Right cardiac atrium (tissue), 5 donors: ENCODE measurements at regions not wholly inside any gene's neighbourhood (a gene's known extent, or its start where the extent isn't known, plus 50 kb on each side); places are given as distances from the start of the nearest gene placed in this dataset.

Experiments
- ATAC-seq, 2 donors: fragments of 200-7000 bp; cut with Tn5 transposase; one replicate each; pipeline versions ENCODE4 v1.8.0 to v1.9.1; 2020; ENCODE audit warnings: moderate library complexity in 2 of 2, mild to moderate bottlenecking in 1 of 2
- DNase-seq, 3 donors: peaks; one replicate each; pipeline ENCODE4 v3.0.0-alpha.2; 2020
- H3K27ac ChIP-seq: one replicate; pipeline ENCODE4 v1.5.1; 2013; ENCODE audit warnings: mild to moderate bottlenecking, low read length, control low read depth, moderate library complexity
- H3K27me3 ChIP-seq: one replicate; pipeline ENCODE4 v1.6.1; 2013; ENCODE audit not compliant: control insufficient read depth, insufficient read depth
- H3K4me1 ChIP-seq: one replicate; pipeline ENCODE4 v1.6.1; 2013; ENCODE audit warnings: low read length; ENCODE audit not compliant: control insufficient read depth, insufficient read depth
- H3K4me3 ChIP-seq: one replicate; pipeline ENCODE4 v1.5.1; 2013; ENCODE audit warnings: low read length, control low read depth
- H3K9me3 ChIP-seq: one replicate; pipeline ENCODE4 v1.6.1; 2013; ENCODE audit warnings: low read length; ENCODE audit not compliant: control insufficient read depth
- WGBS: extraction: QIAGEN DNeasy Blood & Tissue Kit; methylation state at CpG from one replicate; pipeline ENCODE4 v1.1.7; 2013; 5-methylcytosine and 5-hydroxymethylcytosine counted together
- intact Hi-C, 4 donors: fragments of 100-400 bp; cut with DNase I; formaldehyde crosslinking; loops; one replicate each; pipeline versions ENCODE4 v1.11.0 to v1.14.0; 2022 to 2023
- donor health status: healthy with polysubstance abuse.
- donor health status: DM: no; HTN: yes; CAD: no.
- donor health status: DM: no; HTN: no; CAD: no.
- donor health status: DM: no; HTN: yes; CAD: no; lungs with severe emphysema.
- donor health status: DM: yes; HTN: yes; CAD: no.

DNA sequence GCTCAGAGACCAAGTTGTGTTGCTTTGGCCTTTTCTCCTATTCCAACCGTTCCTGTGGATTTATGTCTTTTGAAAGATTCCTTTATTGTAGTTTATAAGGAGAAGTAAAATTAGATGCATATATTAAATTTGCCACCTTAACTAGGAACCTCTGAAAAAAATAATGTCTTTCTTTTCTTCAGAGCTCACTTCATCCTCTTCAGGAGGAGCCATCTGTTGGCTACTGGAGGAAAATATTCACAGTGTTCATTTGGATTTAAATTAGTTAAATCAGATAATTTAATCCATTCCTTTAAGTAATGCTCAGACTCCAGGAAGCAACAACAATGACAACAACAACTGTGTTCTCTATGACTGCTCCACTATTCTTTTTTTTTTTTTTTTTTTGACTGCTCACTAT, 164.0 kb downstream of the FASLG start:
- Histone ChIP-seq H3K27me3 (no peaks in the 10 kb centered on the region), H3K27ac (no peak overlapping the region), H3K9me3 (no peaks in the 10 kb centered on the region), H3K4me3 (no peak overlapping the region), H3K4me1 (peaks cover 2% of the 10 kb centered on the region)
- intact Hi-C loops, result loop anchor here in 1 of 4 donors (5.0 kb wide), 1 partner anchor 384 kb away; the partner anchor contains the start of gene TNFSF4
- no peak for ATAC-seq
- DNase-seq, result no peak
- 85% methylated on average over 1 of the region's 1 CpG for WGBS

DNA sequence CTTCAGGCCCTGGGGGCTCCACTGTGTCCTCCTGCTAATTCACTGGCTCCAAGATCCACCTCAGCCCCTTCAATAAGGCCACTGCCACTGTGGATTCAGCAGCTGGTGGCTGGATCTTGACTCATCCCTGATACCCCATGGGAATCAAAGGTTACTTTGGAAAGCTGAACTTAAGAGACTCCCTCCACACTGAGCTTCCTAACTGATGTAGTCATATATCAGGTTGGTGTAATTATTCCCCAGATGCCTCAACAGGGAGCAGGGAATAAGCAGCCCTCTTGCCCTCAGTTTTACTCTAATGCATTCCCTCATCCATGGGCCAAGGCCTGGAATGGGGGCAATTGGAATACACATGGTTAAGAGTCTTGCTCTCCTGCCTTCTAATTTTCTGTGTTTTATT, 164.6 kb downstream of the FASLG start:
- Histone ChIP-seq H3K27ac (no peak overlapping the region), H3K27me3 (no peaks in the 10 kb centered on the region), H3K9me3 (no peaks in the 10 kb centered on the region), H3K4me1 (peaks cover 2% of the 10 kb centered on the region), H3K4me3 (no peak overlapping the region)
- ATAC-seq (no peak), DNase-seq (no peak)
- intact Hi-C loops, result loop anchor here in 1 of 4 donors (5.0 kb wide), 1 partner anchor 384 kb away; the partner anchor contains the start of gene TNFSF4

DNA sequence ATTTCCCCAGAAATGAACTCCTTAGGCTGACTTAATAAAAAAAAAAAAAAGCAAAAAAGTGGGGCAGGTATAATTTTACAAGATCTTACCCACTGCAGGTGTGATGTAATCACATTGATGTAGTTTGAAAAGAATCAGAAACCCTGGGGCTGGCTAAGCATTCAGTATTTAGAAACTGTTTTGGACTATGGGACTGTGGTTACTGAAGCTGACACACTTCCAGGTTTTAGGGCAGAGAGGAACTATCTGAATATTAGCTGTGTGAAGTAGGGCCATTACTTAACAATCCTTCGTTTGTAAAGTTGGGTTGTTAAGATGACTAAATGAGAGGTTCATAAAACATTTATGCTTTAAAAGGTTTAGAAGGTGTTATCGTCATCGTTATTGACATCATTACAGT, 165.3 kb downstream of the FASLG start:
- H3K4me1 ChIP-seq, result peaks cover 2% of the 10 kb centered on the region
- no peak overlapping the region for H3K4me3 ChIP-seq
- DNase-seq, result no peak
- no peak overlapping the region for H3K27ac ChIP-seq
- 74% methylated on average over 3 of the region's 3 CpGs for WGBS
- ATAC-seq, result no peak
- H3K9me3 ChIP-seq, result no peaks in the 10 kb centered on the region
- no peaks in the 10 kb centered on the region for H3K27me3 ChIP-seq
- intact Hi-C loops, result loop anchor here in 1 of 4 donors (5.0 kb wide), 1 partner anchor 383 kb away; the partner anchor contains the start of gene TNFSF4

DNA sequence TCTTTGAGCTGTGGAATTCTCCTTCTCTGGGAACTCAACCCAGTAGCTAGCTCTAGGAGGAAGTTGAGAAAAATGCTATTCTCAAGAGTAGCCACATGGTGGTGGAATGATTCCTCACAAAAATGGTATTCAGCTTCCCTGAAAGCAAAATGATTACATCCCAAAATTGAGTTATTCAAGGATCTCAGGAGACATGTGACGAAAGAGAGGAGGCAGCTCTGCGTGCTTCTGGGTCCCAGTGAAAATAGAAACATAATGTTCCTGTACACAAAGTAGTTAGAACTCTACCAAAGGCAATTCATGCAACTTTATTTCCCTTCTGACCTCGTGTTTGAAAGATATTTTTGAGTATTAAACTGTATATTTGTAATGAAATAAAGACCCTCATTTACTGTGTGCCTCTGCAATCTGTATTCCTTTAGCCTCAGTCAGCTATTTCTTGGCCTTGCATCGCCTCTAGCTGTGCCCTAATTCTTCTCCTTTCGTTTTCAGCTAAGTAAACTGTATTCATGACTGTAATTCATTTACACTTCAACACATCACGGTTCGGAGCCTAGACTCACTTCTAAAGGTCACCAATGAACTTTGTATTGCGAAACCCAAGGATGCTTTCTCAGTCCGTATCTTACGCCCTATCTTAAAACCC, 167.3 kb downstream of the FASLG start:
- DNase-seq (peak in 2 of 3 donors; percentile 16 to 40), ATAC-seq (peak; percentile 89 to 92)
- H3K9me3 ChIP-seq, result no peaks in the 10 kb centered on the region
- WGBS, result 29% methylated on average over 10 of the region's 10 CpGs
- H3K27me3 ChIP-seq, result no peaks in the 10 kb centered on the region
- intact Hi-C loops, result loop anchor here in 3 of 4 donors (5.0 kb wide), 2 partner anchors 371 to 376 kb away; no protein-coding TSS in a partner anchor
- H3K4me3 ChIP-seq, result peak overlapping the region; percentile 22
- peak overlapping the region; percentile 8 for H3K27ac ChIP-seq
- H3K4me1 ChIP-seq, result no peaks in the 10 kb centered on the region

DNA sequence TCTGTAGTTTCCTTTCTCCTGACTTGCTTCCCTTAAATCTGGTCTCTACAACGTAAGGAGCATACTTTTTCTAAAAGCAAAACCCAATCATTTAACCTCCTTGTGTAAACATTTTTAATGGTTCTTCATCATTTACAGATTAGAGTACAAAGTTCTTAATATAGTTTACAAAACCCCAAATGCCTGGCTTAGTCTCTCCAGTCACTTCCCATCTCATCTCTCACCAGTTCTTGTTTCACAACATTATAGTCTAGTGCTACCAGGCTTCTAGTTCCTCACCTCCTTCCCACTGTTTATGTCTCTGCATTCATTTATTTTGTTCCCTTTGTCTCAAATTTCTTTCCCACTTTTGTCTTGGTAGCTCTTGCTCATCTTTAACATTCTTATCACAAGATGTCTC, 168.4 kb downstream of the FASLG start:
- ATAC-seq, result no peak

DNA sequence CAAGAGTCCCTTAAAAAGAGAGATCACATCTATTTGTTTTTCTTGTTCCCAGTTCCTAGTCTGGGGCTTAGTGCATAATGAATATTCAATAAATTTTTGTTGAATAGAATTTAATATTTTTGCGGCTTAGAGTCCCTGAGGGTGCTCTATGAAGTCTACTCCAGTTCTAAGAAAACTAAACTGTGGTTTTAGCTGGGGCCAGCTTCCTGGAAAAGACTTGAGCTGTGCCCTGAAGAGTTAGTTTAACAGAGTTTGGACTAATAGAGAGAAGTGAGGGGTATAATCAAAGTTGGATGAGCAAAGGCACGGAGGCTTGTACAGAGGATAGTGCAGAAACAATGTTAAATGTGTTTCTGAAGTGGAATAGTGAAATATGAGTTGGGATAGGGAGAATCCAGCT, 168.9 kb downstream of the FASLG start:
- DNase-seq (no peak), ATAC-seq (no peak)
- 98% methylated on average over 2 of the region's 2 CpGs for WGBS
- no peaks in the 10 kb centered on the region for H3K4me1 ChIP-seq
- H3K9me3 ChIP-seq, result no peaks in the 10 kb centered on the region
- H3K4me3 ChIP-seq, result no peak overlapping the region
- H3K27ac ChIP-seq, result no peak overlapping the region
- H3K27me3 ChIP-seq, result no peaks in the 10 kb centered on the region
- intact Hi-C loops, result loop anchor here in 3 of 4 donors (5.0 kb wide), 2 partner anchors 369 to 374 kb away; no protein-coding TSS in a partner anchor

More for the DNA sequence above, 168.4 kb downstream of the FASLG start:
- no peaks in the 10 kb centered on the region for H3K27me3 ChIP-seq
- WGBS, result 83% methylated on average over 1 of the region's 1 CpG
- no peak overlapping the region for H3K27ac ChIP-seq
- no peak overlapping the region for H3K4me3 ChIP-seq
- intact Hi-C loops, result loop anchor here in 3 of 4 donors (5.0 kb wide), 2 partner anchors 370 to 375 kb away; no protein-coding TSS in a partner anchor
- H3K4me1 ChIP-seq, result no peaks in the 10 kb centered on the region
- no peak for DNase-seq
- no peaks in the 10 kb centered on the region for H3K9me3 ChIP-seq

DNA sequence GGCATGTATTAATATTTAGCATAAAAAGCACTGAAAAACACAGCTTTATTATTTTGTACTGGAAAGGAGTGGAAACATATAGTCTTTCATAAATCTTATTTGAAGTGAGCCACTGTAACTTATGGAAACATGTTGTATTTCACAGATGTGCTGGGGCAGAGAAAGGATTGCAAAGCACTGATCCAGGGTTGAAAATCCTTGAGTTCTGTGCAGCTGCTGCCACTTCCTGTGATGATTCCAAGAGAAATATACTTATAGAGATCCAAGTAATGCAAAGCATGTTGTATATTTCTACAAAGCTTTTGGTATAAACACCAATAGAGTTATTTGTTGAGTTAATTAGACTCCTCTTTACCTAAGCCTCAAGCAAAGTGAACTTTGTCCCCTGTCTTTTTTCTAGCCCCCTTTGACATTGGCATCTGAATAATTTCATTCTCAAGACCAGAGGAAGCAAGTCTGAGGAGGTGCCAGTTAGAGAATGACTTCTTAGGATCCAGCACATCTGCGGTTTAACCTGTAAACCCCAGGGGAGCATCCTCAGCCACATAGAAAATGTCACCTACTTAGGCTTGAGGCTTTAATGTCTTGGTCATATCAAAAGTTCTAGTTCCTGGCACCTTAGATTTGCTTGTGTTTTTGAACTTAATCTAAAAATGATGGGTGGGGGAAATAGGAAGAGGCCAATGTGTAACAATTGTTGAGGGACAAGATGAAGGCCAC, 173.3 kb downstream of the FASLG start:
- H3K4me3 ChIP-seq, result no peak overlapping the region
- no peaks in the 10 kb centered on the region for H3K9me3 ChIP-seq
- ATAC-seq (no peak), DNase-seq (no peak)
- H3K27me3 ChIP-seq, result no peaks in the 10 kb centered on the region
- H3K4me1 ChIP-seq, result no peaks in the 10 kb centered on the region
- no peak overlapping the region for H3K27ac ChIP-seq
- WGBS, result 84% methylated on average over 1 of the region's 1 CpG
- intact Hi-C loops, result no loop called here

DNA sequence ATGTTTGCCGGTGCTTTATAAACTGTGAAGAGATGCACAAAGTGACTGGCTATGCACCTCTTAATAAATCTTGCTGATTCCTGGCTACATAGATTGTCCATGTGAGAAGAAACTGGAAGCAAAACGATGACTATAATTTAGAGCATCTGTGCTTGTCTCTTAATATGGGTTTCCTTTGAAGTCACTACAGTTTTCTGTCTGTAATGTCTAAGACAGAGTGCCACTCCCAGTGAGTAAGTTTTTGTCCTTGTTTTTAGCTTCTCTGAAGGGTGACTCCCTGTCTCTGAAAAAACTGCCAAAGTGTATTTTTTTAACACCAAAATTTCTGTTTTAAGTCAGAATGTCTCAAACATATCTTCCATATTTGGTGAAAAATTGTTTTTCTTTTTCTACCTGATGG, 175.1 kb downstream of the FASLG start:
- H3K4me3 ChIP-seq, result no peak overlapping the region
- intact Hi-C loops, result no loop called here
- no peak for ATAC-seq
- no peak for DNase-seq
- no peaks in the 10 kb centered on the region for H3K27me3 ChIP-seq
- WGBS, result 83% methylated on average over 2 of the region's 2 CpGs
- H3K27ac ChIP-seq, result no peak overlapping the region
- H3K9me3 ChIP-seq, result no peaks in the 10 kb centered on the region
- H3K4me1 ChIP-seq, result no peaks in the 10 kb centered on the region

DNA sequence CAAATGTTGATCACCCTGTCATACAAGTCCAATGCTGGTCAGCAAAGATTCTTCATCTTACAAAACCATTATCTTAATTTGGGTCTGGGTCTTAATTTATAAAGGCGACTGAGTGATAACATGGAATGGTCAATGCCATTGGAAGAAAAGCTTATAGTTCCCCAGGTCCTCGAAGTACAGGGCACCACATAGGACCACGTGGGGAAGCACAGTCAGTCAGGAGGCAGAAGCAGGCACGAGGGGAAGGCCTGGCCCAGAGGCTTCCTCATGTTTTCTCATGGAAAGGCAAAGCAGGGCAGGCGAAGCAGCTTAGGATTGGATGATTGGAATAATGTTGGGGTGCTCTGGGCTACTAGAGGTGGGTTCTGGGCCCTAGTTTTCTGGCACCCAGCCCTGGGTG, 175.7 kb downstream of the FASLG start:
- DNase-seq (no peak), ATAC-seq (no peak)
- WGBS, result 88% methylated on average over 5 of the region's 5 CpGs
- intact Hi-C loops, result no loop called here
- Histone ChIP-seq H3K4me1 (no peaks in the 10 kb centered on the region), H3K27me3 (no peaks in the 10 kb centered on the region), H3K9me3 (no peaks in the 10 kb centered on the region), H3K4me3 (no peak overlapping the region), H3K27ac (no peak overlapping the region)

DNA sequence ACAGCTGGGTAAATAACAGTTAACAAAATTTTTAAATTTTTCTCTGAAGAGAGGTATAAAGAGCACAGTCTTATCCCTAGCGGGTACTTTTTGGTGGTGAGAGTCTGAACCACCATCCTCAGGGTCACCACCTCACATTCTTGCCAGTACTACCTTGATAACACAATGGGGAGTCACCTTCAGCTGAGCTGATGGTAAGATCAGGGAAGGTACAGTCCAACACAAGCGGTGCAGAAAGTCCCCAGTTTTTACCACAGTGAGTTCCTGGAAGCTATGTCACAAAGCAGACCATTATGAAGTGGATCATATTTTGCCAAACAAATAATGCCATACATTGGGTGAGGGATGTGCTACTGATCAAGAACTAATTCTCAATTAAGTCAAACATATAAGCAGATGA, 176.9 kb downstream of the FASLG start:
- 92% methylated on average over 2 of the region's 2 CpGs for WGBS
- no peak for DNase-seq
- ATAC-seq, result no peak

More for the DNA sequence above, 176.9 kb downstream of the FASLG start:
- no peaks in the 10 kb centered on the region for H3K9me3 ChIP-seq
- H3K4me3 ChIP-seq, result no peak overlapping the region
- no peaks in the 10 kb centered on the region for H3K4me1 ChIP-seq
- H3K27me3 ChIP-seq, result no peaks in the 10 kb centered on the region
- intact Hi-C loops, result no loop called here
- H3K27ac ChIP-seq, result no peak overlapping the region
